MM.1S (cell line): ENCODE measurements at regions not wholly inside any gene's neighbourhood (a gene's known extent, or its start where the extent isn't known, plus 50 kb on each side); places are given as distances from the start of the nearest gene placed in this dataset.

ENCODE experiments used
- DNase-seq: peaks from one replicate; pipeline ENCODE4 v3.0.0-alpha.2; 2015
- H2AFZ ChIP-seq: fragments of 300-600 bp; sonication (generic); 2 replicates; pipeline ENCODE4 v1.6.0; 2016; ENCODE audit warnings: antibody characterized with exemption, low read length
- H3F3A ChIP-seq: fragments of 300-600 bp; sonication (generic); 2 replicates; pipeline ENCODE4 v1.6.1; 2016; ENCODE audit warnings: mild to moderate bottlenecking, antibody characterized with exemption, low read length, moderate library complexity, mixed read lengths; ENCODE audit not compliant: insufficient read depth
- H3K27ac ChIP-seq: fragments of 300-600 bp; sonication (generic); 2 replicates; pipeline ENCODE4 v1.5.1; 2016; ENCODE audit warnings: mild to moderate bottlenecking, low read length
- H3K27me3 ChIP-seq: fragments of 300-600 bp; sonication (generic); replicated peaks from 2 replicates; pipeline ENCODE4 v1.6.0; 2016; ENCODE audit warnings: low read length; ENCODE audit not compliant: insufficient read depth
- H3K36me3 ChIP-seq: fragments of 300-600 bp; sonication (generic); replicated peaks from 2 replicates; pipeline ENCODE4 v1.6.1; 2016; ENCODE audit warnings: mild to moderate bottlenecking, low read length, mixed read lengths; ENCODE audit not compliant: insufficient read depth
- H3K4me1 ChIP-seq: fragments of 300-600 bp; sonication (generic); 2 replicates; pipeline ENCODE4 v1.6.1; 2016; ENCODE audit warnings: low read length, mixed read lengths
- H3K4me2 ChIP-seq: fragments of 300-600 bp; sonication (generic); 2 replicates; pipeline ENCODE4 v1.6.0; 2016; ENCODE audit warnings: low read depth, low read length
- H3K4me3 ChIP-seq: fragments of 300-600 bp; sonication (generic); 2 replicates; pipeline ENCODE4 v1.5.1; 2016; ENCODE audit warnings: low read length, mixed read lengths
- H3K79me2 ChIP-seq: fragments of 300-600 bp; sonication (generic); 2 replicates; pipeline ENCODE4 v1.6.1; 2016; ENCODE audit warnings: mixed run types, low read length, mixed read lengths
- H3K9ac ChIP-seq: fragments of 300-600 bp; sonication (generic); 2 replicates; pipeline ENCODE4 v1.6.1; 2016; ENCODE audit warnings: low read length, mixed read lengths
- H3K9me2 ChIP-seq: fragments of 300-600 bp; sonication (generic); replicated peaks from 2 replicates; pipeline ENCODE4 v1.6.1; 2016; ENCODE audit warnings: mild to moderate bottlenecking, low read length, mixed read lengths; ENCODE audit not compliant: insufficient read depth
- H3K9me3 ChIP-seq: fragments of 300-600 bp; sonication (generic); replicated peaks from 2 replicates; pipeline ENCODE4 v1.6.1; 2016; ENCODE audit warnings: mild to moderate bottlenecking, low read length, mixed read lengths; ENCODE audit not compliant: insufficient read depth
- H4K20me1 ChIP-seq: fragments of 300-600 bp; sonication (generic); 2 replicates; pipeline ENCODE4 v1.6.1; 2016; ENCODE audit warnings: mild to moderate bottlenecking, low read length, moderate library complexity, mixed read lengths; ENCODE audit not compliant: insufficient read depth
- EZH2 ChIP-seq: fragments of 300-600 bp; sonication (generic); optimal IDR thresholded peaks from 2 replicates; pipeline ENCODE3; 2017; ENCODE audit warnings: low read depth, mild to moderate bottlenecking, antibody characterized with exemption, low read length, mixed read lengths
- EZH2phosphoT487 ChIP-seq: fragments of 300-600 bp; sonication (generic); IDR thresholded peaks from 2 replicates; pipeline ENCODE4 v1.6.1; 2018; ENCODE audit warnings: antibody characterized with exemption, low read length
- TF ChIP-seq, protein P1 (sequence below): fragments of 300-600 bp; sonication (generic); IDR thresholded peaks from 2 replicates; pipeline ENCODE4 v1.5.1; 2016; ENCODE audit warnings: antibody characterized with exemption, low read length, mixed read lengths

DNA sequence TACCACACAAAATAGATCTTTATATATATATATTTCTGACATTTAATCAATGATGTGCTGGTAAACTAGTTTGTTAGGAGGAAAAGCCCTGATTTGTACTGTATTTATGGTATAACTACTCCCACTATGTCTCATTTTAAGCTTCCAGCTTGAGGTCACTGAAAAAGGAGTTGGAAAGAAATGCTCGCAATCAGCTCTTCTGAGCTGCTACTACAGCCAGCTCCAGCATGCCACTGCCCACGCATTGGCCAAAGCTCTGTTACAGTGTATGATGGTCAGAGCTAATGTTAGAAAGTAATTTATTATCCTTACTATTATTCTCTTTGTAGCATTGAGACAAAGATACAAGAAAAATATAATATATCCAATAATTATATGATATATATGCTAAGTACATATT lies 55.0 kb upstream of the PCED1B start:
- no peaks in the 10 kb centered on the region for H3K4me1 ChIP-seq
- TF ChIP-seq EZH2 (no peak), EZH2phosphoT487 (no peak)
- TF ChIP-seq, protein P1, sequence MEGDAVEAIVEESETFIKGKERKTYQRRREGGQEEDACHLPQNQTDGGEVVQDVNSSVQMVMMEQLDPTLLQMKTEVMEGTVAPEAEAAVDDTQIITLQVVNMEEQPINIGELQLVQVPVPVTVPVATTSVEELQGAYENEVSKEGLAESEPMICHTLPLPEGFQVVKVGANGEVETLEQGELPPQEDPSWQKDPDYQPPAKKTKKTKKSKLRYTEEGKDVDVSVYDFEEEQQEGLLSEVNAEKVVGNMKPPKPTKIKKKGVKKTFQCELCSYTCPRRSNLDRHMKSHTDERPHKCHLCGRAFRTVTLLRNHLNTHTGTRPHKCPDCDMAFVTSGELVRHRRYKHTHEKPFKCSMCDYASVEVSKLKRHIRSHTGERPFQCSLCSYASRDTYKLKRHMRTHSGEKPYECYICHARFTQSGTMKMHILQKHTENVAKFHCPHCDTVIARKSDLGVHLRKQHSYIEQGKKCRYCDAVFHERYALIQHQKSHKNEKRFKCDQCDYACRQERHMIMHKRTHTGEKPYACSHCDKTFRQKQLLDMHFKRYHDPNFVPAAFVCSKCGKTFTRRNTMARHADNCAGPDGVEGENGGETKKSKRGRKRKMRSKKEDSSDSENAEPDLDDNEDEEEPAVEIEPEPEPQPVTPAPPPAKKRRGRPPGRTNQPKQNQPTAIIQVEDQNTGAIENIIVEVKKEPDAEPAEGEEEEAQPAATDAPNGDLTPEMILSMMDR: no peak

DNA sequence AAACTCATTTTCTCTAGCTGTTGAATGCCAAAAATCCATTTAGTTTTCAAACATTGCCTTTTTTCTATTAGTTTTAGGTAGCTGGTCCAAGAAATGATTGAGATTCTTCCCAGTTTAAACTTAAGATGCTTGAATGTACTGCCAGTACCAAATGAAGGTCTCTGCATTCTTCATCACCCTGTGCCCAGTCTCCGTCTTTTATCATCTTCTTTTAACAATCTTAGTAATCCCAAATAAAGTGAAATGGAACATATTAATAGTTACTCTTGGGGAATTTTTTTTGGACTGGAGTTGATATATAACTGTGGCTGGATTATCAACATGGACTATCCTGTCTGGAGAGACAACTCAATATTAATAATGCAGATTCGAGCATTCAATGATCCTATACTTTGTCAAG lies 54.1 kb upstream of the PCED1B start:
- Histone ChIP-seq H3K4me2 (no peak overlapping the region), H3K27ac (no peak overlapping the region), H3K4me3 (no peak overlapping the region), H3K27me3 (no peaks in the 10 kb centered on the region), H3K9ac (no peak overlapping the region), H3K79me2 (no peaks in the 10 kb centered on the region), H3F3A (no peaks in the 10 kb centered on the region), H4K20me1 (no peaks in the 10 kb centered on the region), H3K9me2 (no peaks in the 10 kb centered on the region), H2AFZ (no peak overlapping the region), H3K9me3 (no peaks in the 10 kb centered on the region), H3K36me3 (no peaks in the 10 kb centered on the region), H3K4me1 (no peaks in the 10 kb centered on the region)
- TF ChIP-seq, protein P1: no peak
- no peak for TF ChIP-seq EZH2phosphoT487
- no peak for TF ChIP-seq EZH2
- DNase-seq: no peak

More for the DNA sequence above, 55.0 kb upstream of the PCED1B start:
- Histone ChIP-seq H3K79me2 (no peaks in the 10 kb centered on the region), H3K9me3 (no peaks in the 10 kb centered on the region), H3F3A (no peaks in the 10 kb centered on the region), H3K9me2 (no peaks in the 10 kb centered on the region), H3K27ac (no peak overlapping the region), H3K36me3 (no peaks in the 10 kb centered on the region), H4K20me1 (no peaks in the 10 kb centered on the region), H3K4me2 (no peak overlapping the region), H3K4me3 (no peak overlapping the region), H3K9ac (no peak overlapping the region), H3K27me3 (no peaks in the 10 kb centered on the region), H2AFZ (no peak overlapping the region)
- DNase-seq: no peak

DNA sequence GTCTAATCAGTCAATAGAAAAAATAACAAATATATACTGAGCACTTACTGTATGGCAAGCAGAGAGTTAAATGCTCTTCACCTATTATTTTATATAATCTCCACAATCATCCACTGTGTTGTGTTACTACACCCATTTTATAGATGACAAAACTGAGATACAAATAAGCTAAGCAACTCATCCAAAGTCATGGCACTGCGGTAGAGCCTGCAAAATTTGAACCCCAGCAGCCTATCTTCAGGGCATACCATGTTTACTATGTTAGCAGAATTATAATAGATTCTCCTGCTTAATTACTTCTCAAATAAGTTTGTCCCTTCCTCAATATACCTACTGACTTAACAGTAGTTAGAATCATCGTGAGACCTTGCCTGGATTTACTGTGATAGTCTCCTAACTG lies 53.6 kb upstream of the PCED1B start:
- Histone ChIP-seq H2AFZ (no peak overlapping the region), H3K4me3 (no peak overlapping the region), H3K79me2 (no peaks in the 10 kb centered on the region), H4K20me1 (no peaks in the 10 kb centered on the region), H3K27ac (no peak overlapping the region), H3K27me3 (no peaks in the 10 kb centered on the region), H3K9me3 (no peaks in the 10 kb centered on the region), H3K4me1 (no peaks in the 10 kb centered on the region), H3K9me2 (no peaks in the 10 kb centered on the region), H3K9ac (no peak overlapping the region), H3K36me3 (no peaks in the 10 kb centered on the region), H3F3A (no peaks in the 10 kb centered on the region), H3K4me2 (no peak overlapping the region)
- DNase-seq: no peak
- TF ChIP-seq, protein P1: no peak
- TF ChIP-seq EZH2 (no peak), EZH2phosphoT487 (no peak)
